ENCODE measurements at regions not wholly inside any gene's neighbourhood (a gene's known extent, or its start where the extent isn't known, plus 50 kb on each side); places are given as distances from the start of the nearest gene placed in this dataset.

- no peak for DNase-seq
- Histone ChIP-seq H3K9me3 (no peaks in the 10 kb centered on the region), H3K27ac (no peak overlapping the region), H3K4me1 (no peaks in the 10 kb centered on the region), H3K27me3 (replicated peaks in 1 of 7) (no peaks in the 10 kb centered on the region), H3K36me3 (no peaks in the 10 kb centered on the region), H3K4me3 (no peak overlapping the region)
- WGBS, 5 donors, result 78 to 97% (median 84%) methylated on average over 5 of the region's 5 CpGs
- intact Hi-C loops (cut with DNase I; ENCODE audit: low total_unique reads), result no loop called here
- TF ChIP-seq POLR2A (IDR thresholded peaks at IDR 0.05), result no peak
- TF ChIP-seq POLR2AphosphoS5 (IDR thresholded peaks at IDR 0.05), result no peak
- TF ChIP-seq CTCF (IDR thresholded peaks at IDR 0.05 in 8 of 11, conservative IDR thresholded peaks at IDR 0.05 in 3 of 11), result no peak
Measured at GRCh38 chr14:58780185-58780584, 142.4 kb downstream of the DACT1 start.

- intact Hi-C loops (cut with DNase I; ENCODE audit: low total_unique reads), result no loop called here
- Histone ChIP-seq H3K4me3 (no peak overlapping the region), H3K27ac (no peak overlapping the region), H3K4me1 (no peaks in the 10 kb centered on the region), H3K9me3 (no peaks in the 10 kb centered on the region), H3K36me3 (no peaks in the 10 kb centered on the region), H3K27me3 (replicated peaks in 1 of 7) (no peaks in the 10 kb centered on the region)
- no peak for TF ChIP-seq POLR2A (IDR thresholded peaks at IDR 0.05)
- TF ChIP-seq CTCF (IDR thresholded peaks at IDR 0.05 in 8 of 11, conservative IDR thresholded peaks at IDR 0.05 in 3 of 11), result no peak
- TF ChIP-seq POLR2AphosphoS5 (IDR thresholded peaks at IDR 0.05), result no peak
- WGBS, 5 donors, result 85 to 96% (median 89%) methylated on average over 6 of the region's 6 CpGs
- no peak for DNase-seq
Measured at GRCh38 chr14:58780605-58781004, 142.8 kb downstream of the DACT1 start.

- no peak for DNase-seq
- H3K4me3 ChIP-seq, result no peak overlapping the region
- no peak for TF ChIP-seq POLR2A (IDR thresholded peaks at IDR 0.05)
- no peak for TF ChIP-seq CTCF (IDR thresholded peaks at IDR 0.05 in 8 of 11, conservative IDR thresholded peaks at IDR 0.05 in 3 of 11)
- TF ChIP-seq POLR2AphosphoS5 (IDR thresholded peaks at IDR 0.05), result no peak
- H3K36me3 ChIP-seq, result no peaks in the 10 kb centered on the region
- WGBS, 5 donors, result 92 to 94% (median 93%) methylated on average over 6 of the region's 6 CpGs
- H3K4me1 ChIP-seq, result no peaks in the 10 kb centered on the region
- H3K27me3 ChIP-seq (replicated peaks in 1 of 7), result no peaks in the 10 kb centered on the region
- no peak overlapping the region for H3K27ac ChIP-seq
- no peaks in the 10 kb centered on the region for H3K9me3 ChIP-seq
- intact Hi-C loops (cut with DNase I; ENCODE audit: low total_unique reads), result no loop called here
Measured at GRCh38 chr14:58782011-58782410, 144.2 kb downstream of the DACT1 start.

- no peak for DNase-seq
- intact Hi-C loops (cut with DNase I; ENCODE audit: low total_unique reads), result no loop called here
- Histone ChIP-seq H3K4me3 (no peak overlapping the region), H3K36me3 (no peaks in the 10 kb centered on the region), H3K27ac (no peak overlapping the region), H3K27me3 (replicated peaks in 1 of 7) (no peaks in the 10 kb centered on the region), H3K9me3 (no peaks in the 10 kb centered on the region), H3K4me1 (no peaks in the 10 kb centered on the region)
- WGBS, 5 donors, result 66 to 84% (median 77%) methylated on average over 10 of the region's 10 CpGs
- TF ChIP-seq POLR2A (IDR thresholded peaks at IDR 0.05) (no peak), POLR2AphosphoS5 (IDR thresholded peaks at IDR 0.05) (no peak), CTCF (IDR thresholded peaks at IDR 0.05 in 8 of 11, conservative IDR thresholded peaks at IDR 0.05 in 3 of 11) (no peak)
Measured at GRCh38 chr14:58783792-58784511, 146.2 kb downstream of the DACT1 start.
